HG03354 (cell line): ENCODE measurements at regions not wholly inside any gene's neighbourhood (a gene's known extent, or its start where the extent isn't known, plus 50 kb on each side); places are given as distances from the start of the nearest gene placed in this dataset.
"Not testable (repeated sequence)": the region's sequence is repeated elsewhere in the genome, so short reads cannot be mapped to it uniquely, and the experiment has no call there.

Experiments
- ATAC-seq: cut with Tn5 transposase; IDR thresholded peaks from one replicate; pipeline ENCODE4 v1.9.1; 2021; ENCODE audit warnings: mild to moderate bottlenecking; ENCODE audit not compliant: unreplicated experiment, poor library complexity, severe bottlenecking

DNA sequence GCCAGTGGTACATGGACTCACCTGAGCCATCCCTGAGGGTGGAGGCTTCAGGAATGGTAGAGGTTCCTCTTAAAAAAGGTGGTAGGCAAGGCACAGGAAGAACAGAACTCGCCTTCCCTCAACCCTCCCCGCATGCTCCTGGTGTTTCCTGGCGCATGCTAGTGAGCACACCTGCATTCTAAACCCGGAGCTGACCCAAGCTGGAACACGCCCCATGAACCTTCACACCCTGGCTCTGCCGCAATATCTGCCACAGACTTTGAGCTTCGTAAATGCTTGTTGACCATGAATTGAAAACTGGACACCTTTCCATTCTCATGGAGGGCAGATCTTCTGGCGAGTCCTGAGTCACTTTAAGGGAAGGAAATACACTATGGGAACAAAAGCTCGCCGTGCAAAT is 601.3 kb upstream of the RAB6C start:
- no peak for ATAC-seq

DNA sequence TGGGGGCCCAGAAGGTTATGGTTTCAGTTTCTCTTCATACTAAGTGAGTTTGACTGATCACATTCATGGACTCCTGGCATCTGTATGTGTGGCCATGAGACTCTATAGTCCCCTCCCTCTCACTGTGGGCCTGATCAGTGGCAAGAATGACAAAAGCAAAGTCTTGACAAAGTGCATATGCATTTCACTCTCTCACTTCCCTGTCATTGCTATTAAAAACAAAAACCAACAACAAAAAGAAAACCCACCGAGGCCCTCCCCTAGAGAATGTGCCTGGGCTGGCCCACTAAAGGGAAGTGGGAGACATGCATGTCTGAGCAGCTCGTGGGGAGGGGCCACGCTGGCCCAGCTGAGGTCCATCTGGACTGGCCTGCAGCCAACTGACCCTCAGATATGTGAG is 600.1 kb upstream of the RAB6C start:
- peak; percentile 66 for ATAC-seq

DNA sequence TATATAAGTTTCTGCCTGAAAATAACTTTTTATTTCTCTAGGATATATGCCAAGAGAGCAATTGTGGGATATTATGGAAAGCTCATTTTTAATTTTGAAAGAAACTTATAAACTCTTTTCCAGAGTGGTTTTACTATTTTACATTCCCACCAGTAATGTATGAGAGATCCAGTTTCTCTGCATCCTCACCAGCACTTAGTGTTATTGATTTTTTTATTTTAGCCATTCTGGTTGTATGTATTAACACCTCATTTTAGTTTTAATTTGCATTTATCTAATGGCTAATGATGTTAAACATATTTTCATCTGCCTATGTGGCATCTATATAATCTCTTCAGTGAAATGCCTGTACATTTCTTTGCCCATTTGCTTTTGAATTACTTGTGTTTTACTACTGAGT is 597.7 kb upstream of the RAB6C start:
- no peak for ATAC-seq

DNA sequence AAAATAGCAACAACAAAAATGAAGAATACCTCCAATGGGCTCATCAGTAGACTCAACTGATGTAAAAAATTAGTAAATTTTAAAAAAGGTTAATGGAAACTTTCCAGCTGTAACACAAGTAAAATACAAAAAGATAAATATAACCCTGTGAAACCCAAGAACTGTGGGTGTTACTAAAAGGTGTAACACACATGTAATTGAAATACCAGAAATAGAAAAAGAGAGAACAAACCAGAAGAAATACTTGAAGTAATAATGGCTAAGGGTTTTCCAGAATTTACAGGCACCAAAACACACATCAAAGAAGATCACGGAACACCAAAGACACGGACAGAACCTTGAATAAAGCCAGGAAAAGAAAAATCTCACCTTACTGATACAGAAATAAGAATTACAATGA is 590.6 kb upstream of the RAB6C start:
- ATAC-seq, result no peak

DNA sequence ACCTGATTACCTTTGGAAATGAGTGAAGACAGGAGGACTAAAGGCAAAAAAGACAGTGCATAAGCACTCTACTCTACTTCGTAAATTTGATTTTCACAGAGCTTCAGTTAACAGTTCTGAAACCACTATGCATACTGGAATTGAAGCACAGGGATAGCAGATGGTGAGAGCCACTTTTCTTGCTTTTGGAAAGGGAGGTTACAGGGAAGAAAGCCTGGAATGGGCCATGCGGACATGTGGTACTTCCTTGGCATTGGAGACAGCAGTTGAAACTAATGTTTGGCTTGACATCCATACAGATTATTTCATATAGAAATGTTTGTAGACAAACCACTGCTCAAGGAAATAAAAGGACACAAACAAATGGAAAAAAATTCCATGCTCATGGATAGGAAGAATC is 585.6 kb upstream of the RAB6C start:
- ATAC-seq, result no peak

DNA sequence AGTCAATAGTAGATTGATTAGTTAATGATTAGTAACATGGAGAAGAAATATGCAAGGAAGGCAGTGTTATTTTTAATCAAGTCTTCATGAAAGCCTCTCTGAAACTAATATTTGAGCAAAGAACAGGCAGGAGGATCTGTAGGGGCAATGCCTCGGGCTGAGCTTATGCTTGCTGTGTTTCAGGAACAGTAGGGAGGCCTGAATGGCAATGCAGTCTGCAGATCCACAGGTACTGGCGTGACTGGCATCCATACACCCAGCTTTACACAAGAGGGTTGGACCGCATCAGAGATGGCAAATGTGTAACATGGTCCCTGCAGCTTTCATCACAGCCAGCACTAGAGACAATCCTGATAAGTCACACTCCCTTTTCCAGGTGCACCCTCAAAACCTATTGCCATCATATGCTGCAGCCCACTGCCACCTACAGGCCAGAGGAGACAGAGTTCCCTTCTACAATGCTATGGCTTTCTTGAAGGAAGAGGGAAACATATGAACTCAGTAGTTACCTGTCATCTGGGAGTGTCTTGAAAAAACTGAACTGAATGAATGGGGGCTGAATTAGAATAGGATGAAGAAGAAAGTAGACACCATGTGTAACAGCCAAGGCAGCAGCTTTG is 582.4 kb upstream of the RAB6C start:
- ATAC-seq, result peak; percentile 79

DNA sequence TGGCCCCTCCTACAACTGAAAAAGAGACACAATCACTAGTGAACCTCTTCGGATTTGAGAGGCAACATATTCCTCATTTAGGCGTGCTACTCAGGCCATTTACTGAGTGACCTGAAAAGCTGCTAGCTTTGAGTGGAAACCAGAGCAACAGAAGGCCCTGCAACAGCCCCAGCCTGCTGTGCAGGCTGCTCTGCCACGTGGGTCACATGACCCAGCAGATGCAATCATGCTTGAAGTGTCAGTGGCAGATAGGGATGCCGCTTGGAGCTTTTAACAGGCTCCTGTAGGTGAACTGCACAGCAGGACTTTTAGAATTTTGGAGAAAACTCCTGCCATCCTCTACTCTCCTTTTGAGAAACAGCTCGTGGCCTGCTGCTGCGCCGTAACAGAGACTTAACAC is 578.6 kb upstream of the RAB6C start:
- ATAC-seq, result no peak

DNA sequence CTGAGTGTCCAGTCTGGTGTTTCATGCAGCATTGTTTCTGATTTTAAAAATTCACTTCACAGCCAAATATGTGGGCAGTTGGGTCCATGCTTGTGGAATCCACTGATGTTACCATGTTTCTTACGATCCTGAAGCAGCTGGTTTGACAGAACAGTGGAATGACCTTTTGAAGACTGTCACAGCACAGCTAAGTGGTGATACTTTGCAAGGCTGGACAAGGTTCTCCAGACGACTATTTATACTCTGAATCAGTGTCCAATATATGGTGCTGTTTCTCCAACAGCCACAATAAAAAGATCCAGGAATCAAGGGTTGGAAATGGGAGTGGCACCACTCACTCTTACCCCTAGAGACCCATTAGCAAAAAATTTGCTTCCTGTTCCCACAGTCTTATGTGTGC is 577.4 kb upstream of the RAB6C start:
- ATAC-seq, result no peak

DNA sequence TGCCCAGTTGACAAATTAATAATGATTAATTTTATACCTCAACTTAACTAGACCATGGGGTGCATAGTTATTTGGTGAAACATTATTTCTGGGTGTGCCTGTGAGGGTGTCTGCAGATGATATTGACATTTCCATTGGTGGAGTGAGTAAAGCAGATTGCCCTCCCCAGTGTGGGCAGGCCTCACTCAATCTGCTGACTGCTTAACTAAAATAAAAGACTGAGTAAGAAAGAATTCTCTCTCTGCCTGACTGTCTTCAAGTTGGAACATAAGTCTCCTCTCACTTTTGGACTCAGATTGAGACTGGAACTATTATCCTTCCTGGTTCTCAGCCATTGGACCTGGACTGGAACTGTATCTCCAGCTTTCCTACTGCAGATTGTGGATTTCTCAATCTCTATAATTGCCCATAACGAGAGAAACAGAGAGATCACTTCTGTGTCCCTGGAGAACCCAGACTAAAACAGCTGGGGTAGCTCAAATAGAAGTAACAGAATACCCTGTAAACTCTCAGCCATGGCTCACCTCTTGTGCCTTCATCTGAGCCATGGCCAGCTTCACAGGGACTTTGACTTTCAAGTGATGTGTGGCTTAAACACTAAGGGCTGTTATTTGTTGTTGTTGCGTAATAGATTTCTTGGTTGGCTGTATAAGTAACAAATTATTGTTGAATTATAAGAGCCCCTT is 575.3 kb upstream of the RAB6C start:
- no peak for ATAC-seq

DNA sequence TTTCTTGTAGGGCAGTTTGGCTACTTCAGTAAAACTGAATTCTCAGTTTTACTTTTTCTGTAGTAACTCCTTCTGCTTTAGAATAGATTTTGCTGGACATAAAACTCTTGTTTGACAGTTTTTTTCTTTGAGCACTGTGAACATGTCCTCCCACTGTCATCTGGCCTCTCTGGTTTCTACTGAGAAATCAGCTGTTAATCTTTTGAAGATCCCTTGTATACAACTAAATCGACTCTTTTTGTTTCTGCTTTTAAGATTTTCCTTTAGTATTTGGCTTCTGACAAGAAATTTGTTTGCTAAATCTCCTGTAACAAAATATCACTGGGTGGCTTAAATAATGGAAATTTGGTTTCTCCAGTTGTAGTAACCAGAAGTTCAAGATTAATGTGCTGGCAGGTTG is 570.9 kb upstream of the RAB6C start:
- ATAC-seq, result no peak

DNA sequence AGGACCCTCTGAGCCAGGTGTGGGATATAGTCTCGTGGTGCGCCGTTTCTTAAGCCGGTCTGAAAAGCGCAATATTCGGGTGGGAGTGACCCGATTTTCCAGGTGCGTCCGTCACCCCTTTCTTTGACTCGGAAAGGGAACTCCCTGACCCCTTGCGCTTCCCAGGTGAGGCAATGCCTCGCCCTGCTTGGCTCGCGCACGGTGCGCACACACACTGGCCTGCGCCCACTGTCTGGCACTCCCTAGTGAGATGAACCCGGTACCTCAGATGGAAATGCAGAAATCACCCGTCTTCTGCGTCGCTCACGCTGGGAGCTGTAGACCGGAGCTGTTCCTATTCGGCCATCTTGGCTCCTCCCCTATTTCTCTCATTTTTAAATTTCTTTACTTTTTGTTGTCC is 562.4 kb upstream of the RAB6C start:
- ATAC-seq, result not testable (repeated sequence)

DNA sequence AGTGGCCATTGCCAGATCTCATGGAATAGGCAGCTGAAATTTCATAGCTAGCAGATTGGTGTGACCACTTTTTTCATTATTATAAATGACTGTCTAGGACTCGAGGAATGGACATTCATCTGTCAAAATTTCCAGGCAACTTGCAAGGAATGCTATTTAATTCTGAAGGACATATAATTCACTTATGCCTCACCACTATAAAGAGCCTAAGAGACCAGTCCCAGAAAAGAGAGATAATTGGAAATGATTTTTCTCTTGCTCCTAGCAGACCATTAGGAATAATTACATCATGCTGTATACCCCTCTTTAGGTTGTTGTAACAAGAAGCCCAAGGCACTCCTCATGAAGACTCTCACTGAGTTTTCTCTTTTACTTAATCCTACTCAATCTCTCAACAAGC is 557.4 kb upstream of the RAB6C start:
- no peak for ATAC-seq

DNA sequence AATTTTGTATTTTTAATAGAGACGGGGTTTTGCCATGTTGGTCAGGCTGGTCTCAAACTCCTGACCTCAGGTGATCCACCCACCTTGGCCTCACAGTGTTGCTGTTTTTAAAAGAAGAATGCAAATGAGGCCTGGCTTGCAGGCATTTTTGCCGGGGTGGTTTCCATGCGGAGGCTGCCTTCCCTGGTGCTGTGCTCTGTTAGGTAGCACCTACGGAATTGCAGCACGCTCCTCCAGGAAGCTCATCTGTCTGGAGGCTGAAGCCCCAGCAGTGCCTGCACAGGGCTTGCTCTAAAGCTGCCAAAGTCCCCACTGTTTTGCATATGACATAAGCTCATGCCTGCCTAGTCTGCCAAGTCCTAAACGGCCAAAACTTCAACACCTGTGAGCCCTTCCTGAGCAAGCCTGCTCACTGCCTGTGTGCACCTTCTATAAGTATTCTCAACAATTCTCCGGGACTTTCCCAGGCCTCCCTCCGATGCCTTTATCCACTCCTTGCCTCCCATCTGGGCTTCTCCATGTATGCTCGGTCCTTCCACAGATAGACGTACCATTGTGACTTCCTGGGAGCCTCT is 551.3 kb upstream of the RAB6C start:
- no peak for ATAC-seq

DNA sequence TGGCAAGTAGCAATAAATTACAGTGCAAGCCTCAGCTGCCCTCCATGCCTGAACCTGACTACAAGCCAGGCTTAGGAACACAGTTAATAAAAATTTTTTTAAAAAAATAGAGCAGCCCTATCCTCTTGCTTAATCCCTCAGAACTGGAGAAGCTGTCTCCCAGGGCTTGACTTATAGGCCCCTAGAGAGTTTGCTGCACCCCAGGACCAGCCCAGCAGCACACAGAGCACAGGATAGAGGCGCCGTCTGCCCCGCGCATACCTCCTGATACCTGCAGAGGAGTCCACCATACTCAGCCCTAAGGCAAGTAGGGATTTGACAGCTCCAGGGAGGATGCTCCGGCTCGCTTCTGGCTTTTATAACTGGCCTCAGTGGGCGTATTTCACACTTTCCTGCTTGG is 548.6 kb upstream of the RAB6C start:
- ATAC-seq, result no peak

DNA sequence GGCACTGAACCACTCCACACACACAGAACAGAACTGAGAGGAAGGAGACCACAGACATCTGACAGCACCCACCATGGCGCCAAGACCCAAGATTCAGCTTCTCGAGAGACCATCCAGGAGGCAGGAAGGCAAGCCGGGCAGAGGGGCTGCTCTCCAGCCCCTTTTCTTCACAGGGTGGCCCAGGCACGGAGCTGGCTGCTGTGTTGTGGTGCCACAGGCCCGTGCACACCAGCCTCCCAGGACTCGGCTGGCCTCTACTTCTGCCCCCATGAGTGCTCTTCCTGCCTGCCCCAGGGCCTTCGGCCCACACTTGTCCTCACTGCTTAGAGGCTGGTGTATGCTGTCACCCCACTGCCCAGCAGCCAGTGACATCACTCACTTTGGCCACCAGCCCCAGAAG is 547.6 kb upstream of the RAB6C start:
- ATAC-seq, result no peak

DNA sequence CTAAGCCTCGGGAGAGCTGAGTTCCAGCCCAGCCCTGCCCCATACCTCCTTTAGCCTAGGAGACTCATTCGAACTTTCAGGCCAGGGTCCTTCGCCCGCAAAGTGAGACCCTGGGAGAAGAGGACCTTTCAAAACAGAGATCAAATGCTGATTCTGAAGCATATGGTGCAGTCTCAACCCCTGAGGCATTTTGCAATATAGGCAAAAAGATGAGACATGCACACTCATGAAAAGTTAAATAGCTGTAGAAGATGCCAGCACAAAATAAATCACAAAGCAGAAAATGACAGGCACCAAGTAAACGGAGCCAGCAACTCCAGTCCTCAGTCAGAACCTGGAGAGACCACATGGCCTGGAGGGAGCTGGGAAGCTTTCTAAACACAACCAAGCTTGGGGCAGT is 542.7 kb upstream of the RAB6C start:
- no peak for ATAC-seq

DNA sequence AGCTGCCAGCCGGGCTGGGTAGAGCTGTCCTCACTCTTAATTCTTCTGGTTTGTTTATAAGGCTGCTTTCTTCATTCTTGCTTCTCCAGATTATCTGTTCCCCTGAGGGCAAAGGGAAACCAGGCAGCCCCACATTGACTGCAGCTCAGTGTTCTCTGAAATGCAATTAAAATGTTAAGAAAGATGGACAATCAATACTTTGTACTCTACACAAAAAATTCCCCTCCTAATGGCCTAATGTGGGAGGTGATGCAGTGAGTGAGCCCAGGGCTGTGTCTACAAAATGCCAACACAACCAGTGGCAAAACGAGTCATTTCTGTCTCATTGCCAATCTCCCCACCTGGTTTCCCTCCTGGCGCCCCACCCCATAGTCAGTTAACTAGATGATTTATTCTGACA is 541.7 kb upstream of the RAB6C start:
- ATAC-seq, result no peak

DNA sequence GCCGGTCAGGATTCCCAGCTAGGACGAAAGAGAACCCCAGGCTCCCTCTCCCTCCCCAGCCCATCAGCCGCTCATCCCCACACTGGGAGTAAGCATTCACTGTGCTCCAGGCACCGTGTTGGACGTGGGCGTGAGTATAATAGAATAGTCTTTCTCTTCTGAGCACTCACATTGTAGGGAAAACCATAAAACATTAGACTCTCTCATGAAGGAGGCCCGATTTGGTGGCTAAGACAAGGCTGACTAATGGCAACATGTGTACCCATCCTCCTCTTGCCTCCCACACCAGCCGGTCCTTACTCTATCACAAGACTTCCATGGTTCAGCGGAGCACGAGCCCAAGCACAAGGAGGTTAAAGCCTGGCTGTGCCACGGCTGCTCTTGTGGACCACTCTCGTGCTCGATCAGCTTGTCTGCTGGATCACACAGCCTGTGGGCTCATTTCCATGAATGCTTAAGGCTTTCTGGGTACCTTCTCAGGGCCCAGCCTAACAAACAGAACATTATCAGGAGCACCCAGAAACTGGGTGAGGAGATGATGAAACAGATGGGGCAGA is 540.9 kb upstream of the RAB6C start:
- ATAC-seq, result no peak

DNA sequence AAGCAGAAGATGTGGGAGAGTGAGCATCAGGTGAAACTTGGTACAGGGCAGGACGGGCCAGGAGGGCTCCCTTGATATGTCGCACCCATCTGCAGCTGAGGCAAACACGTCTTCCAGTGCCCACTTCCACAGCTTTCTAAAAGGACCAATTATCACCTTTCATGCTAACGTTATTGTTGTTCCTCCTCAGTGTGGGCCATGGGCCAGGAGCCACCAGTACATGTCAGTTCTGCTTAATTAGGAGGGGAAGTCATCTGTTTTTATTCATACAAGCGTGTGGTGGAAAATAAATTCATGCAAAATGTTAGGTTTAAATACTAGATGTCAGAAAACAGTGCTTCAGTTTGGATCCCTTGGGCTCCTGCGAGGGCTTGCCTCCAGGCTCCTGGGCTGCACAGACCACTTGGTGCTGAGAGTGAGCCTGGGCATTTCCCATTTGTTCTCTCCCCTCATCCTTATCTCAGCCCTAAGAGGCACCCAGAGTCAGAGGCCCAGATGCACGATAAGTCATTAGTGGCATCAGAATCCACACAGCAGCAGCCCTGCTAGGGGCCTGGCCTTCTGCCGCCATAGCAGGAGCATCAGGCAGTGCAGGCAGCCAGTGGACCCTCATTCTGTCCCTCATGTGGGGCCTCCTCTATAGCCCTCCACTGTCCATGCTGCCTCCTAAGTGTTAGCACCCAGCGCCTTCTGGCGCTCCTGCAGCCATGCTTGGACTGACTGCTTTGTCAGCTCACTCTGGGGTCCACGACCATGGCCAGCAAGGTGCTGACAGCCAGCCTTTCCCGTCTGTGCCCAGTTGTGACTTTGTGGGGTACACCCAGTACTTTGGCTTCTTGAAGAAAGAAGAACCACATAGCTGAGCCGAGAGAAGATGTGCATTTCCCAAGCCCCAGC is 539.8 kb upstream of the RAB6C start:
- no peak for ATAC-seq

DNA sequence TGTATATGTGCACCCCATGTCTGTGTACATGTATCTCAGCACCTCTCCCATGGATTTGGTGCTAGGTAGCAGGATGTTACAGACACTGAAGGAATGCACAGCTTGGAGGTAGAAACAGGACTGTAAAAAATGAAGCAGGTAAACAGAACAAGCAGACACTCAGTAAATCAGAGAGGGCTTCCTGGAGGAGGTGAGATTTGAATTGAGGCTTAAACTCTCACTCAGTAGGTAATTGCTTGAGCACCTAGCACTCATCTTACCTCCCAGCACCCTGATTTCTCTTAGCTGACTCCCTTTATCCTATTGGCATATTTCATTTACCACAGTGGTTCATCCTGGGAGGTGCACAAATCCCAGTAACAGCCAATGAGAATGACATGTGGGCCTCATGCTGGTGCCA is 537.9 kb upstream of the RAB6C start:
- ATAC-seq, result no peak
